GM18519 (cell line): ENCODE measurements at regions not wholly inside any gene's neighbourhood (a gene's known extent, or its start where the extent isn't known, plus 50 kb on each side); places are given as distances from the start of the nearest gene placed in this dataset.
A peak's percentile ranks its signal among the peaks of the same experiment; 100 is the strongest.

Experiments
- ATAC-seq: cut with Tn5 transposase; IDR thresholded peaks from one replicate; pipeline ENCODE4 v1.9.1; 2021; ENCODE audit warnings: mild to moderate bottlenecking, moderate library complexity; ENCODE audit not compliant: unreplicated experiment, low FRiP score

- no peak for ATAC-seq
Measured at GRCh38 chr6:26252077-26252472, 112.9 kb upstream of the BTN3A2 start.

GRCh38 chr6:26254724-26255123 lies 110.3 kb upstream of the BTN3A2 start:
- no peak for ATAC-seq

GRCh38 chr6:26257272-26257671 lies 107.7 kb upstream of the BTN3A2 start:
- ATAC-seq: no peak

- ATAC-seq: no peak
Measured at GRCh38 chr6:26258212-26258977, 106.6 kb upstream of the BTN3A2 start.

- ATAC-seq: no peak
Measured at GRCh38 chr6:26260110-26260637, 104.8 kb upstream of the BTN3A2 start.

- ATAC-seq: no peak
Measured at GRCh38 chr6:26260725-26261490, 104.1 kb upstream of the BTN3A2 start.

- ATAC-seq: no peak
Measured at GRCh38 chr6:26264547-26264946, 100.5 kb upstream of the BTN3A2 start.

- no peak for ATAC-seq
Measured at GRCh38 chr6:26267083-26267589, 97.9 kb upstream of the BTN3A2 start.

GRCh38 chr6:26268659-26269402 lies 96.2 kb upstream of the BTN3A2 start:
- no peak for ATAC-seq

- ATAC-seq: no peak
Measured at GRCh38 chr6:26269531-26270485, 95.2 kb upstream of the BTN3A2 start.

GRCh38 chr6:26270486-26270861 lies 94.5 kb upstream of the BTN3A2 start:
- no peak for ATAC-seq

- ATAC-seq: peak; percentile 35
Measured at GRCh38 chr6:26270903-26271667, 93.9 kb upstream of the BTN3A2 start.

- no peak for ATAC-seq
Measured at GRCh38 chr6:26271668-26272024, 93.4 kb upstream of the BTN3A2 start.

- peak; percentile 11 for ATAC-seq
Measured at GRCh38 chr6:26272171-26272637, 92.8 kb upstream of the BTN3A2 start.

GRCh38 chr6:26273673-26274588 lies 91.1 kb upstream of the BTN3A2 start:
- ATAC-seq: no peak

GRCh38 chr6:26275663-26276062 lies 89.3 kb upstream of the BTN3A2 start:
- ATAC-seq: no peak

- ATAC-seq: no peak
Measured at GRCh38 chr6:26276841-26277648, 88.0 kb upstream of the BTN3A2 start.
